Panc1 (cell line): ENCODE measurements at regions not wholly inside any gene's neighbourhood (a gene's known extent, or its start where the extent isn't known, plus 50 kb on each side); places are given as distances from the start of the nearest gene placed in this dataset.

Experiments used
- ATAC-seq: fragments of 200-7000 bp; cut with Tn5 transposase; 2 replicates; pipeline ENCODE4 v1.9.1; 2020; ENCODE audit warnings: mild to moderate bottlenecking, moderate library complexity
- BruUV-seq: library from RNA; stranded (reverse); fragments of 400-500 nt; replicated peaks from 2 replicates; lab custom pipeline; 2021; lab: Mats Ljungman, UMichigan
- CTCF ChIA-PET: fragments of 300-600 bp; sonication (Branson Sonifier 250); formaldehyde crosslinking; loops from one replicate; lab custom pipeline; 2022; ENCODE audit warnings: antibody characterized with exemption; lab: Charles Lee
- POLR2A ChIA-PET: fragments of 300-600 bp; sonication (Branson Sonifier 250); formaldehyde crosslinking; loops from one replicate; lab custom pipeline; 2022; ENCODE audit warnings: antibody characterized with exemption; lab: Charles Lee
- DNase-seq: peaks from one replicate; pipeline ENCODE4 v3.0.0-alpha.2; 2010; ENCODE audit warnings: low read depth, low spot score
- H3K27ac ChIP-seq: 2 replicates; pipeline ENCODE4 v1.5.1; 2011; ENCODE audit warnings: mild to moderate bottlenecking, low read length, inconsistent platforms
- H3K27me3 ChIP-seq: fragments of 200-500 bp; sonication (Bioruptor generic); 2 replicates; pipeline ENCODE4 v1.6.0; 2014; ENCODE audit warnings: low read length, inconsistent platforms; ENCODE audit not compliant: control insufficient read depth, insufficient read depth
- H3K36me3 ChIP-seq: fragments of 200-500 bp; sonication (Bioruptor generic); 2 replicates; pipeline ENCODE4 v1.5.1; 2014; ENCODE audit warnings: inconsistent platforms, mild to moderate bottlenecking, low read length, moderate library complexity; ENCODE audit not compliant: control insufficient read depth, insufficient read depth
- H3K4me1 ChIP-seq: 2 replicates; pipeline ENCODE4 v1.5.1; 2011; ENCODE audit warnings: inconsistent platforms, mild to moderate bottlenecking, low read length, moderate library complexity; ENCODE audit not compliant: control insufficient read depth, insufficient read depth
- H3K4me3 ChIP-seq, 2 experiments: 2 replicates each; pipeline ENCODE4 v1.5.1; 2011 to 2012; ENCODE audit warnings: low read depth in 2 of 2, low read length in 2 of 2, mild to moderate bottlenecking in 2 of 2, inconsistent platforms in 1 of 2, moderate library complexity in 1 of 2
- H3K9me3 ChIP-seq: fragments of 200-500 bp; sonication (Bioruptor generic); 2 replicates; pipeline ENCODE4 v1.5.1; 2014; ENCODE audit warnings: low read depth, mild to moderate bottlenecking, inconsistent platforms, low read length, moderate library complexity; ENCODE audit not compliant: control insufficient read depth, insufficient read depth
- CTCF ChIP-seq: fragments of 450-650 bp; IDR thresholded peaks from 2 replicates; pipeline ENCODE4 v1.5.1; 2017; ENCODE audit warnings: mild to moderate bottlenecking
- POLR2AphosphoS5 ChIP-seq: IDR thresholded peaks from 2 replicates; pipeline ENCODE4 v1.6.1; 2012; ENCODE audit warnings: mild to moderate bottlenecking, low read depth, low read length, moderate library complexity
- REST ChIP-seq, 2 experiments: IDR thresholded peaks; 2 replicates each; pipeline ENCODE4 v1.6.1; 2011 to 2012; ENCODE audit warnings: low read depth in 2 of 2, control low read depth in 1 of 2, low read length in 1 of 2, mild to moderate bottlenecking in 1 of 2, moderate library complexity in 1 of 2; ENCODE audit not compliant: insufficient read depth in 1 of 2
- SIN3A ChIP-seq: IDR thresholded peaks from 2 replicates; pipeline ENCODE4 v1.6.1; 2012; ENCODE audit warnings: low read depth, mild to moderate bottlenecking, low read length, moderate library complexity, borderline replicate concordance; ENCODE audit not compliant: insufficient read depth
- TCF7L2 ChIP-seq: IDR thresholded peaks from 2 replicates; pipeline ENCODE4 v1.6.1; 2011; ENCODE audit warnings: mild to moderate bottlenecking, low read depth, low read length, inconsistent platforms
- in situ Hi-C: cut with HindIII; loops from 2 replicates; pipeline ENCODE4 v1.10.0; 2016; ENCODE audit warnings: low sequenced_read_pairs, low pct_unique_long_range_greater_than_20kb
- intact Hi-C: fragments of 100-400 bp; cut with micrococcal nuclease; formaldehyde crosslinking; loops from one replicate; pipeline ENCODE4 v1.10.0; 2022; ENCODE audit not compliant: unreplicated experiment

DNA sequence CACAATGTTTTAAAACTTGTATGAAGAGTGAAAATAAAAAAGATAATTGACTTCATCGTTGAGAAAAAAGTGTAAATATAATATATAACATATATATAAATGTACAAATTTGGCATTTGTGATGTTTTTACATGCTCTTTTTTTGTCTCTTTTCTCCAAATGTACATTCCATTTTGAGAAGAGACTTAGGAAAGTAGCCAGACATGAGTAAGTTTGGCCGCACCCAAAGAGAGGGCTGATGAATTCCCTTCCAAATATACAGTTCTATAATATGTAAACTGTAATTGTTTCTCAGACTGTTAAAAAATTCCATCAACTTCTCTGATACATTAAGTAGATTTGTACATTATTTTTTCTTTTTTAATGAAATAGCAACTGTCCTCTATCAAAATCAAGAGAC is 193.2 kb upstream of the MAP3K1 start:
- ATAC-seq = no peak
- TF ChIP-seq TCF7L2 (no peak), POLR2AphosphoS5 (no peak), REST (IDR thresholded peaks at IDR 0.05; ENCODE audit: insufficient read depth in 1 of 2, low read depth in 2 of 2, low read length in 1 of 2) (no peak), CTCF (no peak)
- no peaks in the 10 kb centered on the region for H3K27me3 ChIP-seq
- no TSS peak for BruUV-seq
- no peak overlapping the region for H3K4me3 ChIP-seq
- peaks cover 21% of the 10 kb centered on the region for H3K9me3 ChIP-seq
- intact Hi-C loops (no loop called here), in situ Hi-C loops (no loop called here)
- H3K4me1 ChIP-seq = no peaks in the 10 kb centered on the region
- H3K27ac ChIP-seq = no peak overlapping the region
- ChIA-PET CTCF (no interaction called here), POLR2A (no interaction called here)
- no peak for DNase-seq
- H3K36me3 ChIP-seq = no peaks in the 10 kb centered on the region

- Histone ChIP-seq H3K4me3 (no peak overlapping the region), H3K9me3 (peaks cover 21% of the 10 kb centered on the region), H3K27me3 (no peaks in the 10 kb centered on the region), H3K4me1 (no peaks in the 10 kb centered on the region), H3K27ac (no peak overlapping the region), H3K36me3 (no peaks in the 10 kb centered on the region)
- ATAC-seq = no peak
- BruUV-seq = no TSS peak
- DNase-seq = no peak
- ChIA-PET POLR2A (no interaction called here), CTCF (no interaction called here)
- in situ Hi-C loops (no loop called here), intact Hi-C loops (no loop called here)
- TF ChIP-seq SIN3A (no peak), REST (IDR thresholded peaks at IDR 0.05; ENCODE audit: insufficient read depth in 1 of 2, low read depth in 2 of 2, low read length in 1 of 2) (no peak), CTCF (no peak), POLR2AphosphoS5 (no peak), TCF7L2 (no peak)
These were observed 194.3 kb upstream of the MAP3K1 start for GRCh38 chr5:56620903-56621677.
